B cell (primary cell): ENCODE measurements at regions not wholly inside any gene's neighbourhood (a gene's known extent, or its start where the extent isn't known, plus 50 kb on each side); places are given as distances from the start of the nearest gene placed in this dataset.

ENCODE experiments used
- ATAC-seq: fragments of 200-7000 bp; cut with Tn5 transposase; one replicate; pipeline ENCODE4 v1.10.0; 2021; ENCODE audit warnings: low read depth, mild to moderate bottlenecking, moderate number of reproducible peaks, moderate library complexity
- CTCF ChIA-PET: fragments of 350-600 bp; sonication (Branson Sonifier 250); formaldehyde crosslinking; loops from one replicate; lab custom pipeline; 2021; ENCODE audit warnings: antibody characterized with exemption, inconsistent platforms; lab: Charles Lee
- POLR2A ChIA-PET: fragments of 350-600 bp; sonication (Branson Sonifier 250); formaldehyde crosslinking; loops from one replicate; lab custom pipeline; 2021; ENCODE audit warnings: antibody characterized with exemption; lab: Charles Lee
- DNase-seq: peaks from one replicate; pipeline ENCODE4 v3.0.0; 2013
- H2AFZ ChIP-seq: 2 replicates; pipeline ENCODE4 v1.6.1; 2012; ENCODE audit warnings: mild to moderate bottlenecking, low read depth, low read length; ENCODE audit not compliant: insufficient read depth, poor library complexity, severe bottlenecking
- H3K27ac ChIP-seq, 2 donors: 1 replicate in 1 of 2; 2 replicates in 1 of 2; pipeline ENCODE4 v1.5.1; 2012 to 2013; ENCODE audit warnings: low read length in 2 of 2, mild to moderate bottlenecking in 2 of 2, moderate library complexity in 1 of 2
- H3K27me3 ChIP-seq, 4 experiments: fragments of 200-600 bp in 1 of 4; sonication (generic) in 1 of 4; replicated peaks in 1 of 4; 1 replicate in 2 of 4; 2 replicates in 2 of 4; pipeline versions ENCODE4 v1.6.1 to v1.7.0; 2013 to 2016; ENCODE audit warnings: low read length in 3 of 4, mild to moderate bottlenecking in 2 of 4, mixed read lengths in 1 of 4, moderate library complexity in 1 of 4; ENCODE audit not compliant: insufficient read depth in 4 of 4, control insufficient read depth in 3 of 4; ENCODE audit errors: control extremely low read depth in 1 of 4
- H3K36me3 ChIP-seq, 2 experiments: replicated peaks in 1 of 2; 1 replicate in 1 of 2; 2 replicates in 1 of 2; pipeline versions ENCODE4 v1.6.1 to v1.7.1; 2013; ENCODE audit warnings: low read length in 1 of 2; ENCODE audit not compliant: insufficient read depth in 2 of 2, control insufficient read depth in 1 of 2; ENCODE audit errors: control extremely low read depth in 1 of 2, extremely low read depth in 1 of 2
- H3K4me1 ChIP-seq, 2 donors: fragments of 200-600 bp in 1 of 2; sonication (generic) in 1 of 2; 1 replicate in 1 of 2; 2 replicates in 1 of 2; pipeline versions ENCODE4 v1.5.1 to v1.6.1; 2013 to 2017; ENCODE audit warnings: low read length in 2 of 2; ENCODE audit not compliant: control insufficient read depth in 2 of 2, insufficient read depth in 2 of 2
- H3K4me2 ChIP-seq: replicated peaks from 2 replicates; pipeline ENCODE3; 2012; ENCODE audit warnings: mild to moderate bottlenecking, low read depth, low read length; ENCODE audit not compliant: poor library complexity, severe bottlenecking
- H3K4me3 ChIP-seq, 5 experiments: fragments of 200-600 bp in 1 of 5; sonication (generic) in 1 of 5; 1 replicate in 3 of 5; 2 replicates in 2 of 5; pipeline versions ENCODE4 v1.5.1 to v1.7.0; 2011 to 2016; ENCODE audit warnings: low read length in 4 of 5, mild to moderate bottlenecking in 4 of 5, low read depth in 2 of 5, control low read depth in 1 of 5, moderate library complexity in 1 of 5; ENCODE audit not compliant: insufficient read depth in 1 of 5; ENCODE audit errors: control extremely low read depth in 1 of 5, extremely low read depth in 1 of 5
- H3K79me2 ChIP-seq: fragments of 200-600 bp; sonication (generic); one replicate; pipeline ENCODE4 v1.6.0; 2016; ENCODE audit warnings: low read length; ENCODE audit not compliant: control insufficient read depth, insufficient read depth
- H3K9ac ChIP-seq: fragments of 200-600 bp; sonication (generic); 2 replicates; pipeline ENCODE4 v1.6.1; 2017; ENCODE audit warnings: mild to moderate bottlenecking, low read length, moderate library complexity
- H3K9me3 ChIP-seq, 3 donors: one replicate each; pipeline versions ENCODE4 v1.6.1 to v1.7.1; 2013; ENCODE audit warnings: low read length in 2 of 3; ENCODE audit not compliant: control insufficient read depth in 2 of 3, insufficient read depth in 1 of 3; ENCODE audit errors: control extremely low read depth in 1 of 3
- H4K20me1 ChIP-seq: 2 replicates; pipeline ENCODE4 v1.6.0; 2012; ENCODE audit warnings: mild to moderate bottlenecking, low read length; ENCODE audit not compliant: insufficient read depth, control insufficient read depth, poor library complexity, severe bottlenecking
- H3K27ac Mint-ChIP-seq: one replicate; pipeline ENCODE4 v1.8.0; 2021; ENCODE audit warnings: mixed read lengths
- H3K27me3 Mint-ChIP-seq: one replicate; pipeline ENCODE4 v1.8.0; 2021; ENCODE audit warnings: mixed read lengths
- H3K4me1 Mint-ChIP-seq: one replicate; pipeline ENCODE4 v1.8.0; 2021; ENCODE audit warnings: mixed read lengths
- H3K4me3 Mint-ChIP-seq: one replicate; pipeline ENCODE4 v1.8.0; 2021; ENCODE audit warnings: mixed read lengths
- H3K9me3 Mint-ChIP-seq: one replicate; pipeline ENCODE4 v1.8.0; 2022; ENCODE audit warnings: mixed read lengths; ENCODE audit not compliant: insufficient read depth
- EZH2 ChIP-seq: IDR thresholded peaks from 2 replicates; pipeline ENCODE4 v1.6.1; 2012; ENCODE audit warnings: borderline replicate concordance, low read depth, mild to moderate bottlenecking, moderate library complexity, low read length; ENCODE audit not compliant: insufficient read depth, poor library complexity, severe bottlenecking
- WGBS: methylation state at CpG from one replicate; pipeline ENCODE4 v1.1.5; 2013; ENCODE audit warnings: missing lambda C conversion rate; ENCODE audit not compliant: insufficient coverage; 5-methylcytosine and 5-hydroxymethylcytosine counted together
- intact Hi-C: fragments of 100-400 bp; cut with micrococcal nuclease; formaldehyde crosslinking; loops from one replicate; pipeline ENCODE4 v1.10.0; 2022
- TF ChIP-seq, protein P1 (sequence below): fragments of 200-600 bp; IDR thresholded peaks from one replicate; pipeline ENCODE4 v1.8.0; 2022; ENCODE audit warnings: antibody characterized with exemption, mild to moderate bottlenecking

- Histone ChIP-seq H3K4me3 (no peak overlapping the region), H3K27me3 (no peaks in the 10 kb centered on the region), H3K27ac (no peak overlapping the region), H3K4me2 (no peak overlapping the region), H2AFZ (no peak overlapping the region), H4K20me1 (no peaks in the 10 kb centered on the region), H3K79me2 (no peaks in the 10 kb centered on the region), H3K9ac (no peak overlapping the region), H3K4me1 (no peaks in the 10 kb centered on the region), H3K9me3 (peaks cover 0 to 11% (median 0%) of the 10 kb centered on the region in 3 donors), H3K36me3 (no peaks in the 10 kb centered on the region)
- no peak overlapping the region for H3K27ac Mint-ChIP-seq
- no peak overlapping the region for H3K4me3 Mint-ChIP-seq
- DNase-seq: no peak
- TF ChIP-seq, protein P1, sequence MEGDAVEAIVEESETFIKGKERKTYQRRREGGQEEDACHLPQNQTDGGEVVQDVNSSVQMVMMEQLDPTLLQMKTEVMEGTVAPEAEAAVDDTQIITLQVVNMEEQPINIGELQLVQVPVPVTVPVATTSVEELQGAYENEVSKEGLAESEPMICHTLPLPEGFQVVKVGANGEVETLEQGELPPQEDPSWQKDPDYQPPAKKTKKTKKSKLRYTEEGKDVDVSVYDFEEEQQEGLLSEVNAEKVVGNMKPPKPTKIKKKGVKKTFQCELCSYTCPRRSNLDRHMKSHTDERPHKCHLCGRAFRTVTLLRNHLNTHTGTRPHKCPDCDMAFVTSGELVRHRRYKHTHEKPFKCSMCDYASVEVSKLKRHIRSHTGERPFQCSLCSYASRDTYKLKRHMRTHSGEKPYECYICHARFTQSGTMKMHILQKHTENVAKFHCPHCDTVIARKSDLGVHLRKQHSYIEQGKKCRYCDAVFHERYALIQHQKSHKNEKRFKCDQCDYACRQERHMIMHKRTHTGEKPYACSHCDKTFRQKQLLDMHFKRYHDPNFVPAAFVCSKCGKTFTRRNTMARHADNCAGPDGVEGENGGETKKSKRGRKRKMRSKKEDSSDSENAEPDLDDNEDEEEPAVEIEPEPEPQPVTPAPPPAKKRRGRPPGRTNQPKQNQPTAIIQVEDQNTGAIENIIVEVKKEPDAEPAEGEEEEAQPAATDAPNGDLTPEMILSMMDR: no peak
- TF ChIP-seq EZH2: no peak
- 78% methylated on average over 3 of the region's 3 CpGs for WGBS
- H3K27me3 Mint-ChIP-seq: no peaks in the 10 kb centered on the region
- no peaks in the 10 kb centered on the region for H3K4me1 Mint-ChIP-seq
- CTCF ChIA-PET: no interaction called here
- H3K9me3 Mint-ChIP-seq: no peaks in the 10 kb centered on the region
- POLR2A ChIA-PET: no interaction called here
- intact Hi-C loops: no loop called here
- no peak for ATAC-seq
These were observed 305.4 kb upstream of the RND3 start for GRCh38 chr2:150792780-150793300.

DNA sequence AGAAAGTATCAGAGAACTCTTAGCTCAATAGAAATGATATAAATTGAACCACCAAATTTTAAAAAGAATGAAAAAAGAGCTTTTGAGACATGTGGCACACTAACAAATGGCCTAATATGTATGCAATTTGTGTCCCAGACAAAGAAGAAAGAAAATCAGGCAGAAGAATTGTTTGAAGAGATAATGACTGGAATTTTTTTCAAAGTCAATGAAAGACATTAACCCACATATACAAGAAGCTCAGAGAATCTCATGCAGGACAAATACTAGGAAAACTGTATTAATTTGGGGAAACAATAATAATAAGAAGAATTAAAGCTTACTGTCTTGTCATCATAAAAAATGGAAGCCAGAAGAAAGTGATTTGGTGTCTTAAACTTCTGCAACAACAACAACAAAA lies 304.1 kb upstream of the RND3 start:
- Histone ChIP-seq H3K4me1 (no peaks in the 10 kb centered on the region), H4K20me1 (no peaks in the 10 kb centered on the region), H3K4me2 (no peak overlapping the region), H3K27me3 (no peaks in the 10 kb centered on the region), H3K36me3 (no peaks in the 10 kb centered on the region), H2AFZ (no peak overlapping the region), H3K9me3 (peaks cover 0 to 11% (median 0%) of the 10 kb centered on the region in 3 donors), H3K9ac (no peak overlapping the region), H3K27ac (no peak overlapping the region), H3K4me3 (no peak overlapping the region), H3K79me2 (no peaks in the 10 kb centered on the region)
- H3K4me1 Mint-ChIP-seq: no peaks in the 10 kb centered on the region
- no peak overlapping the region for H3K27ac Mint-ChIP-seq
- ATAC-seq (no peak), DNase-seq (no peak)
- H3K27me3 Mint-ChIP-seq: no peaks in the 10 kb centered on the region
- ChIA-PET CTCF (no interaction called here), POLR2A (no interaction called here)
- no peak for TF ChIP-seq EZH2
- TF ChIP-seq, protein P1: no peak
- no peaks in the 10 kb centered on the region for H3K9me3 Mint-ChIP-seq
- no peak overlapping the region for H3K4me3 Mint-ChIP-seq
- intact Hi-C loops: no loop called here
